ENCODE measurements at regions not wholly inside any gene's neighbourhood (a gene's known extent, or its start where the extent isn't known, plus 50 kb on each side); places are given as distances from the start of the nearest gene placed in this dataset.

- TF ChIP-seq CTCF (conservative IDR thresholded peaks at IDR 0.05; ENCODE audit: low read depth, low read length) (no peak), EZH2 (IDR thresholded peaks at IDR 0.05; ENCODE audit: borderline replicate concordance, low read depth, low read length, poor library complexity, severe bottlenecking) (no peak)
Measured at GRCh38 chr17:71262586-71262985, 858.2 kb upstream of the SOX9 start.
